ENCODE measurements at regions not wholly inside any gene's neighbourhood (a gene's known extent, or its start where the extent isn't known, plus 50 kb on each side); places are given as distances from the start of the nearest gene placed in this dataset.

DNA sequence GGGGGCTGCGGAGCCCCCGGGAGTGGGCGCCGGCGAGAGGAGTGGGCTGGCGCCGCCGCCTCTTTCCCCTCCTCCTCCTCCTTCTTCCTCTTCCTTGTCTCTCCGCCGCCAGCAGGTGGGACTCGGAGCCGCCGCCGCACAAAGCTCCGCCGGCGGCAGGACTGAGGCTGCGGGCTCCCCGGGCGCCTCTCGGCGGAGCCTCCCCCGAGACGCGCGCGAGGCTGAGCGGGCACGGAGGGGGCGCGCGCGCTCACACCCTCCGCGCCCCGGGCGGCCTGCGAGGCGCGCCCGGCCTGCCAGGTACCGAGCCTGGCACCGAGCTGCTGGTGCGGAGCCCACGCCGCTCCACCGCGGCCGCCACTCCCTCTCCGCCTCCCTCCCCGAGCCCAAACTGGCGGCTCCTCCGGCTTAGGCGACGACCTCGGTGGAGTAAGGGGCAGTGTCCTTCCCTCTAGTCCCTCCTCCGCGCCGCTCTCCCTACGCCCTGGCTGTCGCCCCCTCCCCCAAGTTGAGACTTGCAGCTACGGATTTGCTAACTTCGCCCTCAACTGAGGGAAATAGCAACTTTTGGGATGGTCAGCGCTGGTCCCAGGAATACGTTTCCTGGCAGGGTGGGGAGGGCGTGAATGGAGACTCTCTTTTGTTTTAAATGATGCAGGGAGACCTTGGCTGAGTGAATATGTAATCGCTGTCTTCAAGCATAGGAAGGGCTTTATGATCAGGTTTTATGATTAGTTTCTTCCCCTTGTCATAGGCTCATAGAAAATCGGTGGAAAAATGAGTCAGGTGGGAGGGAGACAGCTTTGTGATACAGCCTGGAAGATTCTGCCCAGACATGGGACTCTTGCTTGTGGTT lies 199.5 kb upstream of the CAND1 start:
- ChIA-PET CTCF (interaction anchor here (0.6 to 2.5 kb wide), 7 partner anchors 10 to 199 kb away, joined by 3 to 6 read pairs (median 4); partner anchors contain the start of gene CAND1), POLR2A (interaction anchor here (0.6 to 1.0 kb wide), 3 partner anchors 15 to 390 kb away, joined by 3 read pairs; no protein-coding TSS in a partner anchor)
- Mint-ChIP-seq H3K27ac (peak overlapping the region; percentile 50; the same call in 1 of the 2 replicates), H3K4me1 (peaks cover 23% of the 10 kb centered on the region), H3K36me3 (no peaks in the 10 kb centered on the region), H3K27me3 (ENCODE audit: low read depth) (peaks cover 16% of the 10 kb centered on the region), H3K4me3 (peak overlapping the region; percentile 81), H3K9me3 (no peaks in the 10 kb centered on the region)
- ATAC-seq (peak; percentile 79), DNase-seq (ENCODE audit: low spot score) (peak; percentile 74)
- TF ChIP-seq CREM (CRISPR knock-in tag; IDR thresholded peaks at IDR 0.05) (0 out of 2 replicates have a peak, but pooled peaks have one; percentile 56), ZNF138 (CRISPR knock-in tag; conservative IDR thresholded peaks at IDR 0.05) (0 out of 2 replicates have a peak, but pooled peaks have one; percentile 32), KAT7 (CRISPR knock-in tag; IDR thresholded peaks at IDR 0.05; ENCODE audit: borderline replicate concordance) (peak; percentile 87), ETV6 (CRISPR knock-in tag; IDR thresholded peaks at IDR 0.05) (peak; percentile 39; the same call in 1 of the 2 replicates), FOXJ3 (CRISPR knock-in tag; IDR thresholded peaks at IDR 0.05; ENCODE audit: borderline replicate concordance) (no peak)
- TF ChIP-seq, protein P1, sequence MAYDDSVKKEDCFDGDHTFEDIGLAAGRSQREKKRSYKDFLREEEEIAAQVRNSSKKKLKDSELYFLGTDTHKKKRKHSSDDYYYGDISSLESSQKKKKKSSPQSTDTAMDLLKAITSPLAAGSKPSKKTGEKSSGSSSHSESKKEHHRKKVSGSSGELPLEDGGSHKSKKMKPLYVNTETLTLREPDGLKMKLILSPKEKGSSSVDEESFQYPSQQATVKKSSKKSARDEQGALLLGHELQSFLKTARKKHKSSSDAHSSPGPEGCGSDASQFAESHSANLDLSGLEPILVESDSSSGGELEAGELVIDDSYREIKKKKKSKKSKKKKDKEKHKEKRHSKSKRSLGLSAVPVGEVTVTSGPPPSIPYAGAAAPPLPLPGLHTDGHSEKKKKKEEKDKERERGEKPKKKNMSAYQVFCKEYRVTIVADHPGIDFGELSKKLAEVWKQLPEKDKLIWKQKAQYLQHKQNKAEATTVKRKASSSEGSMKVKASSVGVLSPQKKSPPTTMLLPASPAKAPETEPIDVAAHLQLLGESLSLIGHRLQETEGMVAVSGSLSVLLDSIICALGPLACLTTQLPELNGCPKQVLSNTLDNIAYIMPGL (CRISPR knock-in tag; IDR thresholded peaks at IDR 0.05): peak; percentile 58; the same call in 1 of the 2 replicates
- TF ChIP-seq, protein P2, sequence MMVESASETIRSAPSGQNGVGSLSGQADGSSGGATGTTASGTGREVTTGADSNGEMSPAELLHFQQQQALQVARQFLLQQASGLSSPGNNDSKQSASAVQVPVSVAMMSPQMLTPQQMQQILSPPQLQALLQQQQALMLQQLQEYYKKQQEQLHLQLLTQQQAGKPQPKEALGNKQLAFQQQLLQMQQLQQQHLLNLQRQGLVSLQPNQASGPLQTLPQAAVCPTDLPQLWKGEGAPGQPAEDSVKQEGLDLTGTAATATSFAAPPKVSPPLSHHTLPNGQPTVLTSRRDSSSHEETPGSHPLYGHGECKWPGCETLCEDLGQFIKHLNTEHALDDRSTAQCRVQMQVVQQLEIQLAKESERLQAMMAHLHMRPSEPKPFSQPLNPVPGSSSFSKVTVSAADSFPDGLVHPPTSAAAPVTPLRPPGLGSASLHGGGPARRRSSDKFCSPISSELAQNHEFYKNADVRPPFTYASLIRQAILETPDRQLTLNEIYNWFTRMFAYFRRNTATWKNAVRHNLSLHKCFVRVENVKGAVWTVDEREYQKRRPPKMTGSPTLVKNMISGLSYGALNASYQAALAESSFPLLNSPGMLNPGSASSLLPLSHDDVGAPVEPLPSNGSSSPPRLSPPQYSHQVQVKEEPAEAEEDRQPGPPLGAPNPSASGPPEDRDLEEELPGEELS (CRISPR knock-in tag; IDR thresholded peaks at IDR 0.05): peak; percentile 47; the same call in 1 of the 2 replicates
- TF ChIP-seq, protein P3, sequence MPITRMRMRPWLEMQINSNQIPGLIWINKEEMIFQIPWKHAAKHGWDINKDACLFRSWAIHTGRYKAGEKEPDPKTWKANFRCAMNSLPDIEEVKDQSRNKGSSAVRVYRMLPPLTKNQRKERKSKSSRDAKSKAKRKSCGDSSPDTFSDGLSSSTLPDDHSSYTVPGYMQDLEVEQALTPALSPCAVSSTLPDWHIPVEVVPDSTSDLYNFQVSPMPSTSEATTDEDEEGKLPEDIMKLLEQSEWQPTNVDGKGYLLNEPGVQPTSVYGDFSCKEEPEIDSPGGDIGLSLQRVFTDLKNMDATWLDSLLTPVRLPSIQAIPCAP (CRISPR knock-in tag; IDR thresholded peaks at IDR 0.05): no peak

DNA sequence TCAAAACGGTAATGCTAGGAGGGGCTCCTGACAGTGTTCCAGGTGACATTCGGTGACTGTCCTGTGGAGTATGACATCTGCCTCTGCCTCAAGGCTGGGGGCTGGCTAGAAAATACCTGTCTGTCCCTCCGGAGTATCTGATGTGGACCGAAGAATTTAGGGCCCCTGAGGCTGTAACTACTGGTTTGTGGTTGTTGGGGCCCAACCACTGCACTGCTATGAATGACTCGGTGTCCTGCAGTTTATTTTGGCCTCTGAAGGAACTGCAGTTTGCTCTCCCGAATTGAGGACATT lies 198.9 kb upstream of the CAND1 start:
- POLR2A ChIA-PET: interaction anchor here (0.6 to 1.0 kb wide), 2 partner anchors 14 to 385 kb away, joined by 3 read pairs; no protein-coding TSS in a partner anchor
- CTCF ChIA-PET: interaction anchor here (1.8 kb wide), 1 partner anchor 52 kb away, joined by 5 read pairs; no protein-coding TSS in a partner anchor
- ATAC-seq (no peak), DNase-seq (ENCODE audit: low spot score) (no peak)
- TF ChIP-seq, protein P4, sequence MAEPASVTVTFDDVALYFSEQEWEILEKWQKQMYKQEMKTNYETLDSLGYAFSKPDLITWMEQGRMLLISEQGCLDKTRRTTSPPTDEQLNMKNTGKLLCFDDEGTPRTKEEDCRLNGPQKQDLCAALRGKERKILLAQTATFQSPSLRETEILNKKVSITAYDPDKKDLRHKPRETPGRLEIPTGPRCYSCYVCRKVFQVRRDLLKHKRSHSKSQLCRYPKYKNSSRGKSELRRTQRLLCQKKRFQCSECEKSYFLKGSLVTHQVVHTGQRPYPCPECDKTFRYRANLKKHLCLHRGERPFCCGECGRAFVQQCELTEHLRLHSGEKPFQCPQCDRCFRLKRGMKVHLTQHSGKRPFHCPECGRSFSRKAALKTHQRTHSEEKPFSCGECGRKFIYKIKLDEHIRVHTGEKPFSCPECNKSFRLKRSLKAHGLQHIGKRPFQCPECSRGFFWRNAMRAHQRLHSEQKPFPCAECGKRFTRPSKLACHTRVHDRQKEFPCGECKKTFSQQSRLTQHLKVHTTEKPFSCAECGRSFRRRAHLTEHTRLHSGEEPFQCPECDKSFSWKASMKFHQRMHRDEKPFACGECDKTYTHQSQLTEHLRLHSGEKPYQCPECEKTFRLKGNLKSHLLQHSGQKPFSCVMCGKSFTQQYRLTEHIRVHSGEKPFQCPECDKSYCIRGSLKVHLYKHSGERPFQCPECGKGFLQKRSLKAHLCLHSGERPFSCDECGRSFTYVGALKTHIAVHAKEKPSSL (CRISPR knock-in tag; conservative IDR thresholded peaks at IDR 0.05): no peak
- no peak for TF ChIP-seq FOXP1 (CRISPR knock-in tag; IDR thresholded peaks at IDR 0.05; ENCODE audit: borderline replicate concordance)
- TF ChIP-seq, protein P5, sequence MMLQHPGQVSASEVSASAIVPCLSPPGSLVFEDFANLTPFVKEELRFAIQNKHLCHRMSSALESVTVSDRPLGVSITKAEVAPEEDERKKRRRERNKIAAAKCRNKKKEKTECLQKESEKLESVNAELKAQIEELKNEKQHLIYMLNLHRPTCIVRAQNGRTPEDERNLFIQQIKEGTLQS (CRISPR knock-in tag; conservative IDR thresholded peaks at IDR 0.05): no peak
- no peak for TF ChIP-seq ZNF232 (CRISPR knock-in tag; IDR thresholded peaks at IDR 0.05)
- TF ChIP-seq, protein P6, sequence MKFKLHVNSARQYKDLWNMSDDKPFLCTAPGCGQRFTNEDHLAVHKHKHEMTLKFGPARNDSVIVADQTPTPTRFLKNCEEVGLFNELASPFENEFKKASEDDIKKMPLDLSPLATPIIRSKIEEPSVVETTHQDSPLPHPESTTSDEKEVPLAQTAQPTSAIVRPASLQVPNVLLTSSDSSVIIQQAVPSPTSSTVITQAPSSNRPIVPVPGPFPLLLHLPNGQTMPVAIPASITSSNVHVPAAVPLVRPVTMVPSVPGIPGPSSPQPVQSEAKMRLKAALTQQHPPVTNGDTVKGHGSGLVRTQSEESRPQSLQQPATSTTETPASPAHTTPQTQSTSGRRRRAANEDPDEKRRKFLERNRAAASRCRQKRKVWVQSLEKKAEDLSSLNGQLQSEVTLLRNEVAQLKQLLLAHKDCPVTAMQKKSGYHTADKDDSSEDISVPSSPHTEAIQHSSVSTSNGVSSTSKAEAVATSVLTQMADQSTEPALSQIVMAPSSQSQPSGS (CRISPR knock-in tag; IDR thresholded peaks at IDR 0.05; ENCODE audit: borderline replicate concordance, low read depth): no peak
- peak overlapping the region; percentile 81 for H3K4me3 Mint-ChIP-seq
- H3K9me3 Mint-ChIP-seq: no peaks in the 10 kb centered on the region
- peaks cover 23% of the 10 kb centered on the region for H3K4me1 Mint-ChIP-seq
- peaks cover 16% of the 10 kb centered on the region for H3K27me3 Mint-ChIP-seq (ENCODE audit: low read depth)
- H3K36me3 Mint-ChIP-seq: no peaks in the 10 kb centered on the region
- no peak overlapping the region for H3K27ac Mint-ChIP-seq
